ENCODE measurements at regions not wholly inside any gene's neighbourhood (a gene's known extent, or its start where the extent isn't known, plus 50 kb on each side); places are given as distances from the start of the nearest gene placed in this dataset.

GRCh38 chr6:167049275-167049674, 50.1 kb downstream of the CEP43 start:
- TF ChIP-seq CTCF (IDR thresholded peaks at IDR 0.05; ENCODE audit: extremely low read depth, missing control alignments), result no peak
- no peak for DNase-seq (ENCODE audit: low spot score)

- TF ChIP-seq CTCF (IDR thresholded peaks at IDR 0.05; ENCODE audit: extremely low read depth, missing control alignments), result no peak
- DNase-seq (ENCODE audit: low spot score), result no peak
Observed at GRCh38 chr6:167050903-167051302, 51.7 kb downstream of the CEP43 start.

- no peak for TF ChIP-seq CTCF (IDR thresholded peaks at IDR 0.05; ENCODE audit: extremely low read depth, missing control alignments)
- no peak for DNase-seq (ENCODE audit: low spot score)
Observed at GRCh38 chr6:167053895-167054530, 54.8 kb downstream of the CEP43 start.

- no peak for TF ChIP-seq CTCF (IDR thresholded peaks at IDR 0.05; ENCODE audit: extremely low read depth, missing control alignments)
- DNase-seq (ENCODE audit: low spot score), result no peak
Observed at GRCh38 chr6:167054987-167055386, 55.8 kb downstream of the CEP43 start.

GRCh38 chr6:167056370-167056769, 57.2 kb downstream of the CEP43 start:
- TF ChIP-seq CTCF (IDR thresholded peaks at IDR 0.05; ENCODE audit: extremely low read depth, missing control alignments), result no peak
- DNase-seq (ENCODE audit: low spot score), result peak; percentile 48

- no peak for DNase-seq (ENCODE audit: low spot score)
- no peak for TF ChIP-seq CTCF (IDR thresholded peaks at IDR 0.05; ENCODE audit: extremely low read depth, missing control alignments)
Observed at GRCh38 chr6:167058261-167058660, 59.1 kb downstream of the CEP43 start.
